ENCODE measurements at regions not wholly inside any gene's neighbourhood (a gene's known extent, or its start where the extent isn't known, plus 50 kb on each side); places are given as distances from the start of the nearest gene placed in this dataset.

- TF ChIP-seq POU6F1 (CRISPR knock-in tag; IDR thresholded peaks at IDR 0.05; ENCODE audit: borderline replicate concordance, low read depth), result no peak
- no peak for TF ChIP-seq TSHZ2 (CRISPR knock-in tag; IDR thresholded peaks at IDR 0.05)
- TF ChIP-seq SNAI2 (CRISPR knock-in tag; IDR thresholded peaks at IDR 0.05), result no peak
- TF ChIP-seq PPARA (CRISPR knock-in tag; IDR thresholded peaks at IDR 0.05; ENCODE audit: borderline replicate concordance), result no peak
Measured at GRCh38 chr6:4486568-4487315, 289.5 kb upstream of the CDYL start (continued).

GRCh38 chr6:4485735-4486134 is 290.5 kb upstream of the CDYL start:
- no peak for TF ChIP-seq PPARA (CRISPR knock-in tag; IDR thresholded peaks at IDR 0.05; ENCODE audit: borderline replicate concordance)
- TF ChIP-seq PATZ1 (CRISPR knock-in tag; IDR thresholded peaks at IDR 0.05; ENCODE audit: borderline replicate concordance), result no peak
- no peak for TF ChIP-seq TCF4 (CRISPR knock-in tag; IDR thresholded peaks at IDR 0.05; ENCODE audit: borderline replicate concordance)
- TF ChIP-seq ZNF70 (CRISPR knock-in tag; IDR thresholded peaks at IDR 0.05), result no peak
- no peak for TF ChIP-seq BACH2 (CRISPR knock-in tag; IDR thresholded peaks at IDR 0.05; ENCODE audit: borderline replicate concordance)
- no peak for TF ChIP-seq ISL1 (CRISPR knock-in tag; IDR thresholded peaks at IDR 0.05)
- TF ChIP-seq TSHZ2 (CRISPR knock-in tag; IDR thresholded peaks at IDR 0.05), result no peak
- no peak for TF ChIP-seq GLIS3 (CRISPR knock-in tag; IDR thresholded peaks at IDR 0.05)
- TF ChIP-seq ZC3H10 (CRISPR knock-in tag; IDR thresholded peaks at IDR 0.05), result no peak
- no peak for TF ChIP-seq CREB5 (CRISPR knock-in tag; IDR thresholded peaks at IDR 0.05; ENCODE audit: low read depth)
- TF ChIP-seq CSRNP3 (CRISPR knock-in tag; IDR thresholded peaks at IDR 0.05), result no peak
- ATAC-seq, result no peak

GRCh38 chr6:4482461-4482860 is 293.7 kb upstream of the CDYL start:
- no peak for ATAC-seq
- no peak for TF ChIP-seq POU6F1 (CRISPR knock-in tag; IDR thresholded peaks at IDR 0.05; ENCODE audit: borderline replicate concordance, low read depth)
- TF ChIP-seq CSRNP3 (CRISPR knock-in tag; IDR thresholded peaks at IDR 0.05), result no peak
- no peak for TF ChIP-seq ISL1 (CRISPR knock-in tag; IDR thresholded peaks at IDR 0.05)
- no peak for TF ChIP-seq OSR1 (CRISPR knock-in tag; IDR thresholded peaks at IDR 0.05)
- no peak for TF ChIP-seq RARB (CRISPR knock-in tag; IDR thresholded peaks at IDR 0.05)
- TF ChIP-seq ESRRG (CRISPR knock-in tag; IDR thresholded peaks at IDR 0.05), result no peak
- TF ChIP-seq SNAI2 (CRISPR knock-in tag; IDR thresholded peaks at IDR 0.05), result no peak
- TF ChIP-seq PATZ1 (CRISPR knock-in tag; IDR thresholded peaks at IDR 0.05; ENCODE audit: borderline replicate concordance), result no peak
- TF ChIP-seq GLIS3 (CRISPR knock-in tag; IDR thresholded peaks at IDR 0.05), result no peak
- TF ChIP-seq BACH2 (CRISPR knock-in tag; IDR thresholded peaks at IDR 0.05; ENCODE audit: borderline replicate concordance), result no peak
- no peak for TF ChIP-seq ZNF8 (CRISPR knock-in tag; IDR thresholded peaks at IDR 0.05)

Measured in SK-N-SH treated with all-trans-retinoic acid at 6 μM for 48 hours (cell line).